ENCODE measurements at regions not wholly inside any gene's neighbourhood (a gene's known extent, or its start where the extent isn't known, plus 50 kb on each side); places are given as distances from the start of the nearest gene placed in this dataset.
"Not testable (repeated sequence)": the region's sequence is repeated elsewhere in the genome, so short reads cannot be mapped to it uniquely, and the experiment has no call there.

DNA sequence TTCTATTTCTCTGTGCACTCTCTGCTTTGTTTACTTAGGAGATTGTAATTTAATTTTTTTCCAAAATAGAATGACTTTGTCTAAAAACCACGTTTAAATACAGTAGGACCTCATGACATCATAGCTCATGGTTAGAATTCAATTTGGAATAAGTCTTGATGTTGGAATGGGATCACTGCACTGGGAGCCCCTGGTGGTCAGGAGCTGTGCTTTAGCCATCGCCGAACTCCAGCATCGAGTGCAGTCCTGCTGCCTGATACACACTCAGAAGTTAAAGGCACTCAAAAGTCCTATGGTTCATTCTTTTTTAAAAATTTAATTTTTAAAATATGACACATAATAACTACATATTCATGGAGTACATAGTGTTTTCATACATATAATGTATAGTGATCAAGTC is 75.1 kb downstream of the TEX35 start:
- 70% methylated on average over 4 of the region's 4 CpGs for WGBS, 2 donors (ENCODE audit: low coverage in 1 of 2)
- H3K36me3 ChIP-seq, result no peaks in the 10 kb centered on the region
- no peak overlapping the region for H3K4me3 ChIP-seq
- H3K4me1 ChIP-seq, result no peaks in the 10 kb centered on the region
- no peak overlapping the region for H3K27ac ChIP-seq
- H3K27me3 ChIP-seq, result no peaks in the 10 kb centered on the region
- no peak for TF ChIP-seq POLR2A (IDR thresholded peaks at IDR 0.05)
- TF ChIP-seq, protein P1, sequence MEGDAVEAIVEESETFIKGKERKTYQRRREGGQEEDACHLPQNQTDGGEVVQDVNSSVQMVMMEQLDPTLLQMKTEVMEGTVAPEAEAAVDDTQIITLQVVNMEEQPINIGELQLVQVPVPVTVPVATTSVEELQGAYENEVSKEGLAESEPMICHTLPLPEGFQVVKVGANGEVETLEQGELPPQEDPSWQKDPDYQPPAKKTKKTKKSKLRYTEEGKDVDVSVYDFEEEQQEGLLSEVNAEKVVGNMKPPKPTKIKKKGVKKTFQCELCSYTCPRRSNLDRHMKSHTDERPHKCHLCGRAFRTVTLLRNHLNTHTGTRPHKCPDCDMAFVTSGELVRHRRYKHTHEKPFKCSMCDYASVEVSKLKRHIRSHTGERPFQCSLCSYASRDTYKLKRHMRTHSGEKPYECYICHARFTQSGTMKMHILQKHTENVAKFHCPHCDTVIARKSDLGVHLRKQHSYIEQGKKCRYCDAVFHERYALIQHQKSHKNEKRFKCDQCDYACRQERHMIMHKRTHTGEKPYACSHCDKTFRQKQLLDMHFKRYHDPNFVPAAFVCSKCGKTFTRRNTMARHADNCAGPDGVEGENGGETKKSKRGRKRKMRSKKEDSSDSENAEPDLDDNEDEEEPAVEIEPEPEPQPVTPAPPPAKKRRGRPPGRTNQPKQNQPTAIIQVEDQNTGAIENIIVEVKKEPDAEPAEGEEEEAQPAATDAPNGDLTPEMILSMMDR (IDR thresholded peaks at IDR 0.05), result no peak
- TF ChIP-seq POLR2AphosphoS5 (IDR thresholded peaks at IDR 0.05), result no peak
- TF ChIP-seq EP300 (IDR thresholded peaks at IDR 0.05), result no peak
- no peak for ATAC-seq
- no peaks in the 10 kb centered on the region for H3K9me3 ChIP-seq

DNA sequence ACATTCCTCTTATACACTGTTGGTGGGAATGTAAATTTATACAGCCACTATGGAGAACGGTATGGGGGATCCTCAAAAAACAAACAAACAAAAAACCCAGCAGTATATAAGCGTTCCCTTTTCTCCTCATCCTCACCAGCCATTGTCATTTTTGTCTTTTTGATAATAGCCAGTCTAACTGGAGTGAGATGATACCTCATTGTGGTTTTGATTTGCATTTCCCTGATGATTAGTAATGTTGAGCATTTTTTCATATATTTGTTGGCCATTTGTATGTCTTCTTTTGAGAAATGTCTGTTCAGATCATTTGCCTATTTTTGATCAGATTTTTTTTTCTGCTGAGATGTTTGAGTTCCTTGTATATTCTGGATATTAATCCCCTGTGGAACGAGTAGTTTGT is 76.1 kb downstream of the TEX35 start:
- not testable (repeated sequence) for ATAC-seq, H3K27me3 ChIP-seq, H3K4me3 ChIP-seq, H3K36me3 ChIP-seq, H3K9me3 ChIP-seq, H3K27ac ChIP-seq, H3K4me1 ChIP-seq
- 46 to 66% methylated on average over 3 of the region's 3 CpGs for WGBS, 2 donors (ENCODE audit: low coverage in 1 of 2)

DNA sequence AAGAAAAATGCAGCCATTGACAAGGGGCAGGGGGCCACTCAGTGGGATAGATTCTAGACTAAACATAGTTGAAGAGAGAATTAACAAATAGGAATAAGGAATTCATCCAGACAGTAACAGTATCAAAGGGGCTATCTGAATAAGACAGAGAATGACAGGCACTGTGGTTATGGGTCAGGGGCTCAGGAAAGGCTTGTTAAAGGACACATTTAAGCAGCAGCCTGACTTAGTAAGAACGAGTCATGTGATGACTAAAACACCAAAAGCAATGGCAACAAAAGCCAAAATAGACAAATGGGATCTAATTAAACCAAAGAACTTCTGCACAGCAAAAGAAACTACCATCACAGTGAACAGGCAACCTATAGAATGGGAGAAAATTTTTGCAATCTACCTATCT is 78.9 kb downstream of the TEX35 start:
- H3K27me3 ChIP-seq, H3K4me3 ChIP-seq, H3K36me3 ChIP-seq, H3K27ac ChIP-seq, H3K4me1 ChIP-seq, H3K9me3 ChIP-seq, ATAC-seq: not testable (repeated sequence)
- 92% methylated on average over 1 of the region's 1 CpG for WGBS, 2 donors (ENCODE audit: low coverage in 1 of 2)

DNA sequence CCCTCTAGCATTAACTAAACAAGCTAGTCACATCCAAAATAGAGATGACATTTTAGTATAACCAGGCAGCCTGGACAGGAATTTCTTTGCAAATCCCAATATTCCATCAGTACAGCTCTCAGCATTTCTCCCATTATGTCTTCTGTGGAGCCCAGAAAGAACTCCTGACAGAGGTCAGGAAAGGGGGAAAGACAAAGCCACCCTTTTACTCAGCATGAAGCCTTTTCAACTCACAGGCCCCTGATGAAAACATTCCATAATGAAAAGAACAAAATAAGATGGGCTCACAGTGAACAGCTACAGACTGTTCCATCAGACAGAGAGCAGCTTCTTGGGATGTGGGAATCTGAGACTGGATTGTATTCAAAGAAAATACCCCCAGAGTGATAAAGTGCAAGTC is 80.6 kb downstream of the TEX35 start:
- ATAC-seq, result no peak
- Histone ChIP-seq H3K27me3 (no peaks in the 10 kb centered on the region), H3K4me1 (no peaks in the 10 kb centered on the region), H3K27ac (peak overlapping the region in 2 of 4 donors; percentile 8 to 37), H3K9me3 (no peaks in the 10 kb centered on the region), H3K4me3 (no peak overlapping the region), H3K36me3 (no peaks in the 10 kb centered on the region)
- TF ChIP-seq POLR2A (IDR thresholded peaks at IDR 0.05) (no peak), EP300 (IDR thresholded peaks at IDR 0.05) (no peak), POLR2AphosphoS5 (IDR thresholded peaks at IDR 0.05) (no peak)
- TF ChIP-seq, protein P1 (IDR thresholded peaks at IDR 0.05), result no peak

DNA sequence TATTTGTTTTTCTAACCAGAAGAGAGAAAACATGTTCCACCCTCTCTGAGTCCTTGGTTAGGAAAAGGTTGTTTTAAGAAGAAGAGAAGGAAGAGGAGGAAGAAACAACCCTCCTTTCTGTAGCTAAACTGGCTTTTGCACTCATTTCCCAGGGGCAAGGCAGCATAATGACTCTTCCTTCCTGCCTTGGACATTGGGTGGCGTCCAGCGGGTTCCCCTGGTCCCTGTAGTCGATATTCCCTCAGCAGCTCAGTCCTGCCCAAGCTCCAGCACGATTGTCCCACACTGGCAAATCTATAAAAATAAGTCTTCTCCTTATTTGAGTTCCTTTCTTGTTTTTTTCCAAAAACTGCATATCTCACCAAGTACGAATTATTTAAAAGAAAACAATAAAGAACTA is 81.2 kb downstream of the TEX35 start:
- Histone ChIP-seq H3K27ac (peak overlapping the region in 3 of 4 donors; percentile 3 to 37 (median 8)), H3K4me1 (no peaks in the 10 kb centered on the region), H3K36me3 (no peaks in the 10 kb centered on the region), H3K4me3 (no peak overlapping the region), H3K9me3 (no peaks in the 10 kb centered on the region), H3K27me3 (no peaks in the 10 kb centered on the region)
- 52 to 67% methylated on average over 1 to 5 of the region's 5 CpGs for WGBS, 2 donors (ENCODE audit: low coverage in 1 of 2)
- TF ChIP-seq EP300 (IDR thresholded peaks at IDR 0.05) (no peak), POLR2AphosphoS5 (IDR thresholded peaks at IDR 0.05) (no peak), POLR2A (IDR thresholded peaks at IDR 0.05) (no peak)
- TF ChIP-seq, protein P1 (IDR thresholded peaks at IDR 0.05), result no peak
- ATAC-seq, result no peak

DNA sequence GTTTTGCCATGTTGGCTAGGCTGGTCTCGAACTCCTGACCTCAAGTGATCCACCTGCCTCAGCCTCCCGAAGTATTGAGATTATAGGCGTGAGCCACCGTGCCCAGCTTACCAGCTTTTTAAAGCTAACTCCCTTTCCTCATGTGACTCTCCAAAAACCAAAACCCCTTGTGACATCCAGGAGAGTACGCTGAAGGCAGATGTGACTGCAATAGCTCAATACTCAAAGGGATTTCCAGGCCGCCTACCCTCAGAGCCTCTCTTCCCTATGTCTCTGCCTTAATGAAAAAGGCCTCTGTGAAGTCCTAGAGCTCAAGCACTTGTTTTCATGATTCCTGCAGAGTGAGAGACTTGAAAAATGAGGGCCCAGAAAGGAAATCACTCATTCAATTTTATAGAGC is 82.6 kb downstream of the TEX35 start:
- ATAC-seq, result no peak
- 85% methylated on average over 2 of the region's 6 CpGs; no CpG with 5 or more reads in 1 of the 2 donors for WGBS, 2 donors (ENCODE audit: low coverage in 1 of 2)
- no peaks in the 10 kb centered on the region for H3K36me3 ChIP-seq
- H3K4me3 ChIP-seq, result no peak overlapping the region
- no peaks in the 10 kb centered on the region for H3K9me3 ChIP-seq
- no peak for TF ChIP-seq POLR2A (IDR thresholded peaks at IDR 0.05)
- no peaks in the 10 kb centered on the region for H3K27me3 ChIP-seq
- no peaks in the 10 kb centered on the region for H3K4me1 ChIP-seq
- peak overlapping the region in 2 of 4 donors; percentile 11 to 24 for H3K27ac ChIP-seq

DNA sequence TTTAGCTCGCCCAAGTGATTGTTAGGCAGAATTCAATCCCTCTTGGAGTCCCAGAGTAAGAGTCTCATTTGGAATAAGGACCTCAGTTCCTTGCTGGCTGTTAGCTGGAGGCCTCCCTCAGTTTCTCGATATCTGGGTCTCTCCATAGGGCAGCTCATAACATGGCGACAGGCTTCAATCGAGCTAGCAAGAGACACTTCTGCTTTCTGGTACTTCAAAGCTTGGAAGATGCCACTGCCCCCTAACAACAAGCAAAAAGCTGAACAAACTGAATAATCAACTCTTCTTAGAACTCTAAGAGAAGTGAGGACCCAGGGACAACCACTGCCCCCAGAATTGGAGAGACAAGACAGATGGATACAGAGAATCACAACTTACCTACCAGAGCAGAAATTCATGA is 86.2 kb downstream of the TEX35 start:
- no peak for TF ChIP-seq POLR2AphosphoS5 (IDR thresholded peaks at IDR 0.05)
- no peak for TF ChIP-seq POLR2A (IDR thresholded peaks at IDR 0.05)
- TF ChIP-seq, protein P1 (IDR thresholded peaks at IDR 0.05), result no peak
- no peak for TF ChIP-seq EP300 (IDR thresholded peaks at IDR 0.05)
- 93 to 100% methylated on average over 1 to 3 of the region's 4 CpGs for WGBS, 2 donors (ENCODE audit: low coverage in 1 of 2)

More for the DNA sequence above, 86.2 kb downstream of the TEX35 start:
- no peaks in the 10 kb centered on the region for H3K4me1 ChIP-seq
- H3K4me3 ChIP-seq, result no peak overlapping the region
- no peak overlapping the region for H3K27ac ChIP-seq
- H3K36me3 ChIP-seq, result no peaks in the 10 kb centered on the region
- H3K27me3 ChIP-seq, result no peaks in the 10 kb centered on the region
- no peak for ATAC-seq
- no peaks in the 10 kb centered on the region for H3K9me3 ChIP-seq

Data from gastroesophageal sphincter (tissue), 4 donors.